ENCODE measurements at regions not wholly inside any gene's neighbourhood (a gene's known extent, or its start where the extent isn't known, plus 50 kb on each side); places are given as distances from the start of the nearest gene placed in this dataset.

- Histone ChIP-seq H3K27ac (no peak overlapping the region), H3K4me1 (ENCODE audit: control insufficient read depth in 1 of 2, low read depth in 2 of 2) (no peaks in the 10 kb centered on the region), H3K4me3 (no peak overlapping the region), H3K27me3 (replicated peaks; ENCODE audit: insufficient read depth) (no peaks in the 10 kb centered on the region), H3K9me3 (no peaks in the 10 kb centered on the region), H3K36me3 (no peaks in the 10 kb centered on the region)
- no peak for ATAC-seq (ENCODE audit: insufficient number of reproducible peaks, low FRiP score, low read depth)
- TF ChIP-seq CTCF (IDR thresholded peaks at IDR 0.05) = no peak
- DNase-seq (ENCODE audit: low spot score) = no peak
Measured at GRCh38 chr3:84439476-84439875, 519.3 kb upstream of the CADM2 start.

- ATAC-seq (ENCODE audit: insufficient number of reproducible peaks, low FRiP score, low read depth) (no peak), DNase-seq (ENCODE audit: low spot score) (no peak)
- no peak overlapping the region for H3K4me3 ChIP-seq
- H3K9me3 ChIP-seq = no peaks in the 10 kb centered on the region
- no peaks in the 10 kb centered on the region for H3K4me1 ChIP-seq (ENCODE audit: control insufficient read depth in 1 of 2, low read depth in 2 of 2)
- no peaks in the 10 kb centered on the region for H3K27me3 ChIP-seq (replicated peaks; ENCODE audit: insufficient read depth)
- H3K36me3 ChIP-seq = no peaks in the 10 kb centered on the region
- no peak for TF ChIP-seq CTCF (IDR thresholded peaks at IDR 0.05)
- no peak overlapping the region for H3K27ac ChIP-seq
Measured at GRCh38 chr3:84440291-84440690, 518.5 kb upstream of the CADM2 start.

- no peak for TF ChIP-seq CTCF (IDR thresholded peaks at IDR 0.05)
- DNase-seq (ENCODE audit: low spot score) (no peak), ATAC-seq (ENCODE audit: insufficient number of reproducible peaks, low FRiP score, low read depth) (no peak)
- Histone ChIP-seq H3K9me3 (no peaks in the 10 kb centered on the region), H3K4me1 (ENCODE audit: control insufficient read depth in 1 of 2, low read depth in 2 of 2) (no peaks in the 10 kb centered on the region), H3K4me3 (no peak overlapping the region), H3K27ac (no peak overlapping the region), H3K27me3 (replicated peaks; ENCODE audit: insufficient read depth) (no peaks in the 10 kb centered on the region), H3K36me3 (no peaks in the 10 kb centered on the region)
Measured at GRCh38 chr3:84442533-84442932, 516.3 kb upstream of the CADM2 start.

- ATAC-seq (ENCODE audit: insufficient number of reproducible peaks, low FRiP score, low read depth) = no peak
Measured at GRCh38 chr3:84444726-84445521, 513.9 kb upstream of the CADM2 start.

GRCh38 chr3:84487296-84487695 is 471.5 kb upstream of the CADM2 start:
- no peak for DNase-seq (ENCODE audit: low spot score)
- H3K27me3 ChIP-seq (replicated peaks; ENCODE audit: insufficient read depth) = no peaks in the 10 kb centered on the region
- no peaks in the 10 kb centered on the region for H3K36me3 ChIP-seq
- TF ChIP-seq CTCF (IDR thresholded peaks at IDR 0.05) = no peak
- no peaks in the 10 kb centered on the region for H3K4me1 ChIP-seq (ENCODE audit: control insufficient read depth in 1 of 2, low read depth in 2 of 2)
- no peak overlapping the region for H3K4me3 ChIP-seq
- no peaks in the 10 kb centered on the region for H3K9me3 ChIP-seq
- ATAC-seq (ENCODE audit: insufficient number of reproducible peaks, low FRiP score, low read depth) = no peak
- H3K27ac ChIP-seq = no peak overlapping the region

More at GRCh38 chr3:84444726-84445521, 513.9 kb upstream of the CADM2 start:
- no peak for TF ChIP-seq CTCF (IDR thresholded peaks at IDR 0.05)
- no peak for DNase-seq (ENCODE audit: low spot score)
- H3K9me3 ChIP-seq = no peaks in the 10 kb centered on the region
- H3K27me3 ChIP-seq (replicated peaks; ENCODE audit: insufficient read depth) = no peaks in the 10 kb centered on the region
- H3K4me1 ChIP-seq (ENCODE audit: control insufficient read depth in 1 of 2, low read depth in 2 of 2) = no peaks in the 10 kb centered on the region
- no peaks in the 10 kb centered on the region for H3K36me3 ChIP-seq
- no peak overlapping the region for H3K4me3 ChIP-seq
- no peak overlapping the region for H3K27ac ChIP-seq

Data from thoracic aorta (tissue), 2 donors.